ENCODE measurements at regions not wholly inside any gene's neighbourhood (a gene's known extent, or its start where the extent isn't known, plus 50 kb on each side); places are given as distances from the start of the nearest gene placed in this dataset.
"Not testable (repeated sequence)": the region's sequence is repeated elsewhere in the genome, so short reads cannot be mapped to it uniquely, and the experiment has no call there.

- no peaks in the 10 kb centered on the region for H3K4me1 Mint-ChIP-seq (ENCODE audit: low read depth)
- H3K27ac Mint-ChIP-seq, result no peak overlapping the region
- no peaks in the 10 kb centered on the region for H3K27me3 Mint-ChIP-seq (ENCODE audit: low read depth)
- no peaks in the 10 kb centered on the region for H3K9me3 Mint-ChIP-seq
- H3K36me3 Mint-ChIP-seq (ENCODE audit: low read depth), result no peaks in the 10 kb centered on the region
- no peak overlapping the region for H3K4me3 Mint-ChIP-seq
- no peak for DNase-seq (ENCODE audit: low spot score)
Observed at GRCh38 chr9:31740705-31741104, 643.7 kb upstream of the ACO1 start.

GRCh38 chr9:31744589-31744988 is 639.9 kb upstream of the ACO1 start:
- Mint-ChIP-seq H3K36me3 (ENCODE audit: low read depth) (no peaks in the 10 kb centered on the region), H3K4me1 (ENCODE audit: low read depth) (no peaks in the 10 kb centered on the region), H3K9me3 (no peaks in the 10 kb centered on the region), H3K4me3 (no peak overlapping the region), H3K27ac (no peak overlapping the region), H3K27me3 (ENCODE audit: low read depth) (no peaks in the 10 kb centered on the region)
- no peak for DNase-seq (ENCODE audit: low spot score)

GRCh38 chr9:31745468-31745867 is 639.0 kb upstream of the ACO1 start:
- H3K9me3 Mint-ChIP-seq, result no peaks in the 10 kb centered on the region
- no peaks in the 10 kb centered on the region for H3K36me3 Mint-ChIP-seq (ENCODE audit: low read depth)
- no peak overlapping the region for H3K4me3 Mint-ChIP-seq
- DNase-seq (ENCODE audit: low spot score), result no peak
- no peaks in the 10 kb centered on the region for H3K27me3 Mint-ChIP-seq (ENCODE audit: low read depth)
- H3K27ac Mint-ChIP-seq, result no peak overlapping the region
- H3K4me1 Mint-ChIP-seq (ENCODE audit: low read depth), result no peaks in the 10 kb centered on the region

DNA sequence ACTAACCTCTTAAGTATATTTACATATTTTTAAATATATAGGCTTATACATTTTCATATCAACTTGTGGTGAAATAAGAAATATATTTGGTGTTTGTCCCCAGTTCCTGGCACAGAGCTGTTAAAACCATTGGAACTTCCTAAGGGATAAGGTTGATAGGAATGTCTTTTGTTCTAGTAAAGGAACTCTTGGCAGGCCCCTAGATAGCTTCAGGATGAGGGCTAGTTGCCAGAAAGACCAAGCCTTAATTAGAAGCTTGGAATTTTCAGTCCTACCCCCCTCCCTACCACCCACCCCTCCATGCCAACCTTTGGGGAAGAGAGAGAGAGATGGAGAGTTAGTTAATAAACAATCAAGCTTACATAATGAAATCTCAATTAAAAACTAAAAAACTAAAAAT is 638.6 kb upstream of the ACO1 start:
- Mint-ChIP-seq H3K27me3 (ENCODE audit: low read depth) (no peaks in the 10 kb centered on the region), H3K36me3 (ENCODE audit: low read depth) (no peaks in the 10 kb centered on the region), H3K4me3 (no peak overlapping the region), H3K9me3 (no peaks in the 10 kb centered on the region), H3K27ac (no peak overlapping the region), H3K4me1 (ENCODE audit: low read depth) (no peaks in the 10 kb centered on the region)
- DNase-seq (ENCODE audit: low spot score), result no peak

DNA sequence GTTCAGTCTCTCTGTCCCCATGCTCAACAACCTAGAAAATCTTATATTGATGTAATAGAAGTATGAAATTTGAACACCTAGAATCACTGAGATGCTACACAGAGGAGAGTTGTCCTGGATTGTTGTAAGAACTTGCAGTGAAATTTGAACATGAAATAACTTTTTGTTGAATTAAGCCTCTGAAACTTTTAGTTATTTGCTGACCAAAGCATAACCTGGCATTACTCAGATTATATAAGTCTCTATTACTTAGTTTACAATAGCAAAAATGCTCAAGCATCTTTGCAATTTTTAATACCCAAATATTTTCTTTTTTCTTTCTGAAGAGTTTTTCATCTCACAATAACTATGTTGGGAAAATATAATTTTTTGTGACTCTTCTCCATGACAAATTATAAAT is 630.7 kb upstream of the ACO1 start:
- H3K4me1 Mint-ChIP-seq (ENCODE audit: low read depth), result no peaks in the 10 kb centered on the region
- H3K27ac Mint-ChIP-seq, result no peak overlapping the region
- no peaks in the 10 kb centered on the region for H3K36me3 Mint-ChIP-seq (ENCODE audit: low read depth)
- H3K27me3 Mint-ChIP-seq (ENCODE audit: low read depth), result no peaks in the 10 kb centered on the region
- no peak for DNase-seq (ENCODE audit: low spot score)
- no peak overlapping the region for H3K4me3 Mint-ChIP-seq
- no peaks in the 10 kb centered on the region for H3K9me3 Mint-ChIP-seq

- DNase-seq (ENCODE audit: low spot score), result no peak
Observed at GRCh38 chr9:31759703-31760102, 624.7 kb upstream of the ACO1 start.

GRCh38 chr9:31774021-31774420 is 610.4 kb upstream of the ACO1 start:
- not testable (repeated sequence) for H3K27ac Mint-ChIP-seq; H3K36me3 Mint-ChIP-seq (ENCODE audit: low read depth); H3K4me1 Mint-ChIP-seq (ENCODE audit: low read depth); H3K27me3 Mint-ChIP-seq (ENCODE audit: low read depth); H3K4me3 Mint-ChIP-seq; DNase-seq (ENCODE audit: low spot score)
- H3K9me3 Mint-ChIP-seq, result peaks cover 59% of the 10 kb centered on the region

More at GRCh38 chr9:31759703-31760102, 624.7 kb upstream of the ACO1 start:
- Mint-ChIP-seq H3K36me3 (ENCODE audit: low read depth) (no peaks in the 10 kb centered on the region), H3K9me3 (no peaks in the 10 kb centered on the region), H3K4me3 (no peak overlapping the region), H3K27me3 (ENCODE audit: low read depth) (no peaks in the 10 kb centered on the region), H3K27ac (no peak overlapping the region), H3K4me1 (ENCODE audit: low read depth) (no peaks in the 10 kb centered on the region)

DNA sequence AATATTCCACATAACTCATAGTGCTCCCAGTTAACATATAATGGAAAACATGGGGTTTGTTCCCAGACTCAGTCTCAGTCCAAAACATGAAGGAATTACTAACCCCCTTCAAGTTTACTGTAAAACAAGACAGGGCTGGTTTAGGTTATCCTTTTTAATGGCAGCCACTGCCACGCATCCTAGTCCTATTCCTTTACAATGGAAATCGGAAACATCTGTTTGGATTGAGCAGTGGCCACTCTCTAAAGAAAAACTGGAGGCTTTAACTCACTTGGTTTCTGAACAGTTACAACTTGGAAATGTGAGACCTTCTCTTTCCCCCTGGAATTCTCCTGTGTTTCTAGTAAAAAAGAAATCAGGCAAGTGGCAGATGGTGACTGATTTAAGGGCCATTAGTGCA is 609.9 kb upstream of the ACO1 start:
- Mint-ChIP-seq H3K27ac (no peak overlapping the region), H3K36me3 (ENCODE audit: low read depth) (peaks cover 4% of the 10 kb centered on the region), H3K4me1 (ENCODE audit: low read depth) (no peaks in the 10 kb centered on the region), H3K4me3 (no peak overlapping the region), H3K9me3 (peaks cover 60% of the 10 kb centered on the region), H3K27me3 (ENCODE audit: low read depth) (no peaks in the 10 kb centered on the region)
- DNase-seq (ENCODE audit: low spot score), result no peak

DNA sequence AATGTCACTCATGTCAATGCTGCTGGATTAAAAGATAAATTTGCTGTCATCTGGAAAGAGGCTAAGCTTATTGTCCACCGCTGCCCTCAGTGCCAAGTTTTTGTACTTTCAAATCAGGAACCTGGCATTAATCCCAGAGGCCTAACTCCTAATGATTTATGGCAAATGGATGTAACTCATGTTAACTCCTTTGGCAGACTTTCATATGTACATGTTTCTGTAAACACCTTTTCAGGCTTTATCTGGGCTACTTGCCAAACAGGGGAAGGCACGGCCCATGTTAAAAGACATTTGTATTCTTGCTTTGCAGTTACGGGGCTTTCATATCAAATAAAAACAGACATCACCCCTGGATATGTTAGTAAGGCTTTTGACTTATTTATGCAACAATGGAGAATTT is 608.0 kb upstream of the ACO1 start:
- peaks cover 67% of the 10 kb centered on the region for H3K9me3 Mint-ChIP-seq
- peaks cover 4% of the 10 kb centered on the region for H3K36me3 Mint-ChIP-seq (ENCODE audit: low read depth)
- H3K27me3 Mint-ChIP-seq (ENCODE audit: low read depth), result no peaks in the 10 kb centered on the region
- DNase-seq (ENCODE audit: low spot score), result no peak
- H3K27ac Mint-ChIP-seq, result no peak overlapping the region
- no peak overlapping the region for H3K4me3 Mint-ChIP-seq
- H3K4me1 Mint-ChIP-seq (ENCODE audit: low read depth), result no peaks in the 10 kb centered on the region

GRCh38 chr9:31783491-31783890 is 601.0 kb upstream of the ACO1 start:
- Mint-ChIP-seq H3K4me3 (no peak overlapping the region), H3K27me3 (ENCODE audit: low read depth) (no peaks in the 10 kb centered on the region), H3K9me3 (peaks cover 38% of the 10 kb centered on the region), H3K4me1 (ENCODE audit: low read depth) (no peaks in the 10 kb centered on the region), H3K27ac (no peak overlapping the region), H3K36me3 (ENCODE audit: low read depth) (peaks cover 2% of the 10 kb centered on the region)
- DNase-seq (ENCODE audit: low spot score), result no peak

- Mint-ChIP-seq H3K9me3 (peaks cover 3% of the 10 kb centered on the region), H3K27me3 (ENCODE audit: low read depth) (no peaks in the 10 kb centered on the region), H3K4me1 (ENCODE audit: low read depth) (no peaks in the 10 kb centered on the region), H3K36me3 (ENCODE audit: low read depth) (no peaks in the 10 kb centered on the region), H3K4me3 (no peak overlapping the region), H3K27ac (no peak overlapping the region)
- no peak for DNase-seq (ENCODE audit: low spot score)
Observed at GRCh38 chr9:31790720-31791119, 593.7 kb upstream of the ACO1 start.

- peaks cover 6% of the 10 kb centered on the region for H3K27me3 Mint-ChIP-seq (ENCODE audit: low read depth)
- H3K36me3 Mint-ChIP-seq (ENCODE audit: low read depth), result no peaks in the 10 kb centered on the region
- H3K27ac Mint-ChIP-seq, result no peak overlapping the region
- no peaks in the 10 kb centered on the region for H3K4me1 Mint-ChIP-seq (ENCODE audit: low read depth)
- no peaks in the 10 kb centered on the region for H3K9me3 Mint-ChIP-seq
- no peak for DNase-seq (ENCODE audit: low spot score)
- no peak overlapping the region for H3K4me3 Mint-ChIP-seq
Observed at GRCh38 chr9:31799953-31800609, 584.4 kb upstream of the ACO1 start.

DNA sequence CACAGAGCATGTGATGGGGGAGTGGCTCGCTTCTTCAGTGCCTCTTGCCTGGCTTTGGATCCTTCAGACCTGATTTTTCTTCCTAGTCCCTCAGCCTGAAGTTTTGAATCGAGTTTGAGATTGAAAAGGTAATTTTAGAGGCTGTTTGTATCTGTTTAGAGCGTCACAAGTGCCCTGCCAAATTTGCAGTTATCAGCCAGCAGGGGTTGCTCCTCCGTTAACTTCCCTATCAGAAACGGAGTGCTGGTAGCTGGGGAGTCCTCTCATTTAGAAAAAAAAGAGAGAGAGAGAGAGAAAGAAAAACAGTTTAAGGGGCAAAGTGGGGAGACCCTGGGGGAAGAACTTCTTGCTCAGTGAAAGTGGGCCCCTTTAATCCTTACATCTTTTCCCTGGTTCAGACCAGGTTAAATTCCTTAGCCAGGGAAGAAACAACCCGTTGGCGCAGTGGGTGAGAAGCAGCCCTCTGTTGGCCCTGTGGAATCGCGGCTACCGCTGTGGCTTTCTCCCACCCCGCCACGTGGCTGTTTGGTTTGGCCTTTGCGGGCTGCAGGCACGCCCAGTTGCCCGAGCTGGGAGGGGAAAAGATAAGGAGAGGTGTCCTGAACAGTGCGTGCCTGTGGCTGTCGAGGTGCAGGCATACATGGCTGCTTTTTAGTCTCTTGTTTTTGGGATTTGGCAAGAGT is 576.7 kb upstream of the ACO1 start:
- no peak overlapping the region for H3K4me3 Mint-ChIP-seq
- peaks cover 16% of the 10 kb centered on the region for H3K27me3 Mint-ChIP-seq (ENCODE audit: low read depth)
- no peak for DNase-seq (ENCODE audit: low spot score)
- H3K4me1 Mint-ChIP-seq (ENCODE audit: low read depth), result no peaks in the 10 kb centered on the region
- H3K36me3 Mint-ChIP-seq (ENCODE audit: low read depth), result no peaks in the 10 kb centered on the region
- H3K9me3 Mint-ChIP-seq, result no peaks in the 10 kb centered on the region
- no peak overlapping the region for H3K27ac Mint-ChIP-seq

DNA sequence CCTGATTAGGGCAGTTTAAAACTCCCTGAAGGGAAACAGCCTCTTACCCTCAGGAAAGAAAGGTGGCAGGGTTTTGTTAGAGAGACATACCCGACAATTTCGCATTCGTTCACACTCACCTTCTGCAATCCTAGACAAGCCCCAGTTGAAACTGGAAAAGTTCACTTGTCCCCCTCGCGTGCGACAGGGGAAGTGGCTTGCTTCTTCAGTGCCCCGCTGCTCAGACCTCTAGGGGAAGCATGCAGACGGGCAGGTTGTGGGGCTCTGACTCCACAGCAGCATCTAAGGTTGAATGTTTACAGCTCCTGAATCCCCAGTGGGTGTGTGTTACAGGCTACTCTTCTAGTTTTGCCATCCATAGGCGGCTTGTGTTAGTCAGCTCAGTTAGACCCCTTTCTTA is 575.7 kb upstream of the ACO1 start:
- no peak for DNase-seq (ENCODE audit: low spot score)
- Mint-ChIP-seq H3K4me3 (no peak overlapping the region), H3K9me3 (no peaks in the 10 kb centered on the region), H3K27me3 (ENCODE audit: low read depth) (peaks cover 16% of the 10 kb centered on the region), H3K4me1 (ENCODE audit: low read depth) (no peaks in the 10 kb centered on the region), H3K36me3 (ENCODE audit: low read depth) (no peaks in the 10 kb centered on the region), H3K27ac (no peak overlapping the region)

- no peak for DNase-seq (ENCODE audit: low spot score)
- Mint-ChIP-seq H3K4me3 (no peak overlapping the region), H3K36me3 (ENCODE audit: low read depth) (no peaks in the 10 kb centered on the region), H3K9me3 (no peaks in the 10 kb centered on the region), H3K27me3 (ENCODE audit: low read depth) (no peaks in the 10 kb centered on the region), H3K4me1 (ENCODE audit: low read depth) (no peaks in the 10 kb centered on the region), H3K27ac (no peak overlapping the region)
Observed at GRCh38 chr9:31820426-31820825, 564.0 kb upstream of the ACO1 start.

Data from T-helper 2 cell treated with Interferon-gamma antibody and Interleukin-4, amounts not matched to agents 5 μg/mL and 100 μg/mL, for 36 hours (primary cell).